A549 (cell line): ENCODE measurements at regions not wholly inside any gene's neighbourhood (a gene's known extent, or its start where the extent isn't known, plus 50 kb on each side); places are given as distances from the start of the nearest gene placed in this dataset.

Source experiments
- ATAC-seq, 2 experiments: fragments of 200-7000 bp in 1 of 2; fragments of >200 bp in 1 of 2; cut with Nextera tagmentation in 1 of 2; cut with Tn5 transposase in 1 of 2; 3 replicates each; pipeline versions ENCODE4 v1.8.0 to v1.9.1; 2018 to 2020; ENCODE audit warnings: mild to moderate bottlenecking in 1 of 2, moderate library complexity in 1 of 2
- CTCF ChIA-PET: fragments of 300-600 bp; sonication (Branson Sonifier 250); formaldehyde crosslinking; extraction: SDS; loops from one replicate; lab custom pipeline; 2021; ENCODE audit warnings: antibody characterized with exemption, inconsistent platforms; lab: Yijun Ruan, JAX
- POLR2A ChIA-PET: fragments of 350-600 bp; formaldehyde crosslinking; extraction: SDS; loops from one replicate; lab custom pipeline; 2021; ENCODE audit warnings: antibody characterized with exemption, inconsistent platforms; lab: Yijun Ruan, JAX
- DNase-seq, 2 experiments: peaks; one replicate each; pipeline versions ENCODE4 v3.0.0 to v3.0.0-alpha.2; 2011 to 2016; ENCODE audit warnings: low read depth in 1 of 2, low spot score in 1 of 2
- FAIRE-seq: peaks from 2 replicates; lab custom pipeline; 2011; peaks lifted over from hg19 to GRCh38; lab: Jason Lieb, UNC
- H3K27ac ChIP-seq, 2 experiments: fragments of >200 bp; sonication (Bioruptor Twin); formaldehyde crosslinking; 3 replicates each; pipeline ENCODE4 v1.5.1; 2016 to 2017
- H3K4me1 ChIP-seq: fragments of >200 bp; sonication (Bioruptor Twin); formaldehyde crosslinking; 3 replicates; pipeline ENCODE4 v1.6.1; 2016
- H3K4me2 ChIP-seq: fragments of >200 bp; sonication (Bioruptor Twin); formaldehyde crosslinking; 3 replicates; pipeline ENCODE4 v1.6.1; 2016
- H3K4me3 ChIP-seq: fragments of >200 bp; sonication (Bioruptor Twin); formaldehyde crosslinking; 3 replicates; pipeline ENCODE4 v1.5.1; 2016
- H3K9me3 ChIP-seq: fragments of >200 bp; sonication (Bioruptor Twin); formaldehyde crosslinking; 3 replicates; pipeline ENCODE4 v1.6.1; 2016
- BCL3 ChIP-seq: fragments of >200 bp; sonication (Bioruptor Twin); formaldehyde crosslinking; IDR thresholded peaks from 3 replicates; pipeline ENCODE4 v1.6.1; 2016
- CBX2 ChIP-seq: fragments of 200-600 bp; sonication (generic); IDR thresholded peaks from 2 replicates; pipeline ENCODE4 v1.6.1; 2016; ENCODE audit warnings: low read depth, mild to moderate bottlenecking, borderline replicate concordance
- CHD4 ChIP-seq: fragments of 200-600 bp; sonication (generic); IDR thresholded peaks from 2 replicates; pipeline ENCODE4 v1.6.1; 2016; ENCODE audit warnings: antibody characterized with exemption, mild to moderate bottlenecking, borderline replicate concordance
- FOSL2 ChIP-seq, 2 experiments: fragments of 450-650 bp in 1 of 2; fragments of >200 bp in 1 of 2; sonication (Bioruptor Twin) in 1 of 2; formaldehyde crosslinking; IDR thresholded peaks; 2 replicates each; pipeline versions ENCODE4 v1.5.0 to v1.6.1; 2016 to 2020; ENCODE audit warnings: mild to moderate bottlenecking in 1 of 2, moderate library complexity in 1 of 2
- HES2 ChIP-seq: fragments of >200 bp; sonication (Bioruptor Twin); formaldehyde crosslinking; IDR thresholded peaks from 2 replicates; pipeline ENCODE4 v1.6.1; 2016
- HMGXB4 ChIP-seq: fragments of 250-450 bp; sonication (Bioruptor Pico); IDR thresholded peaks from 2 replicates; pipeline ENCODE4 v1.5.0; 2021; ENCODE audit warnings: mild to moderate bottlenecking, moderate library complexity, borderline replicate concordance
- HOXA7 ChIP-seq: fragments of 250-450 bp; sonication (Bioruptor Pico); IDR thresholded peaks from 2 replicates; pipeline ENCODE4 v1.5.0; 2020; ENCODE audit warnings: mild to moderate bottlenecking, moderate library complexity
- JUNB ChIP-seq: fragments of >200 bp; sonication (Bioruptor Twin); formaldehyde crosslinking; IDR thresholded peaks from 2 replicates; pipeline ENCODE4 v1.6.1; 2016
- MAFK ChIP-seq: fragments of 450-650 bp; IDR thresholded peaks from 2 replicates; pipeline ENCODE4 v1.6.1; 2014; ENCODE audit not compliant: partially characterized antibody
- MAX ChIP-seq: IDR thresholded peaks from 2 replicates; pipeline ENCODE4 v1.6.1; 2012
- PBX3 ChIP-seq: IDR thresholded peaks from 2 replicates; pipeline ENCODE4 v1.6.1; 2012
- RAD21 ChIP-seq, 2 experiments: fragments of >200 bp in 1 of 2; sonication (Bioruptor Twin) in 1 of 2; formaldehyde crosslinking in 1 of 2; IDR thresholded peaks in 1 of 2; conservative IDR thresholded peaks in 1 of 2; 2 replicates in 1 of 2; 3 replicates in 1 of 2; pipeline ENCODE4 v1.6.1; 2012 to 2018; ENCODE audit warnings: inconsistent platforms in 1 of 2
- RNF2 ChIP-seq: fragments of 200-600 bp; sonication (generic); IDR thresholded peaks from 2 replicates; pipeline ENCODE4 v1.6.1; 2016; ENCODE audit warnings: low read depth, mild to moderate bottlenecking, antibody characterized with exemption, moderate library complexity, borderline replicate concordance
- SREBF2 ChIP-seq: fragments of 450-650 bp; IDR thresholded peaks from 2 replicates; pipeline ENCODE4 v1.6.1; 2014; ENCODE audit warnings: mild to moderate bottlenecking, moderate library complexity
- TFCP2L1 ChIP-seq: fragments of 250-450 bp; sonication (Bioruptor Pico); IDR thresholded peaks from 2 replicates; pipeline ENCODE4 v1.5.0; 2021; ENCODE audit warnings: mild to moderate bottlenecking
- USF2 ChIP-seq: fragments of 450-650 bp; IDR thresholded peaks from 2 replicates; pipeline ENCODE4 v1.6.1; 2014; ENCODE audit warnings: antibody characterized with exemption
- WGBS: methylation state at CpG from one replicate; pipeline ENCODE4 v1.1.6; 2017; ENCODE audit errors: missing lambda C conversion rate; 5-methylcytosine and 5-hydroxymethylcytosine counted together

GRCh38 chr20:48302149-48302548 is 516.9 kb upstream of the SULF2 start:
- Histone ChIP-seq H3K4me2 (no peak overlapping the region), H3K27ac (no peak overlapping the region), H3K4me1 (peaks cover 27% of the 10 kb centered on the region), H3K9me3 (peaks cover 4% of the 10 kb centered on the region; the same call in 1 of the 3 replicates), H3K4me3 (no peak overlapping the region)
- ChIA-PET CTCF (no interaction called here), POLR2A (no interaction called here)
- FAIRE-seq (no peak), ATAC-seq (no peak), DNase-seq (no peak)
- no peak for TF ChIP-seq CHD4
- TF ChIP-seq, all 56 proteins: peak for 0

- FAIRE-seq (no peak), ATAC-seq (no peak), DNase-seq (no peak)
- 68% methylated on average over 3 of the region's 3 CpGs for WGBS
- ChIA-PET CTCF (interaction anchor here (8.3 kb wide), 1 partner anchor 320 kb away, joined by 85 read pairs; no protein-coding TSS in a partner anchor), POLR2A (no interaction called here)
- Histone ChIP-seq H3K9me3 (peaks cover 4% of the 10 kb centered on the region; the same call in 1 of the 3 replicates), H3K4me2 (no peak overlapping the region), H3K27ac (no peak overlapping the region), H3K4me3 (no peak overlapping the region), H3K4me1 (peaks cover 29% of the 10 kb centered on the region)
- TF ChIP-seq MAFK, result no peak
- 0 out of 2 replicates have a peak, but pooled peaks have one; percentile 13 for TF ChIP-seq USF2
- no peak for TF ChIP-seq SREBF2
- TF ChIP-seq PBX3, result no peak
- no peak for TF ChIP-seq HMGXB4 (CRISPR knock-in tag)
These were observed 515.9 kb upstream of the SULF2 start for GRCh38 chr20:48301189-48301588.

- ChIA-PET CTCF (interaction anchor here (0.6 to 8.3 kb wide), 3 partner anchors 86 to 521 kb away, joined by 3 to 85 read pairs (median 5); no protein-coding TSS in a partner anchor), POLR2A (no interaction called here)
- Histone ChIP-seq H3K4me1 (peaks cover 35% of the 10 kb centered on the region), H3K4me2 (no peak overlapping the region), H3K4me3 (no peak overlapping the region), H3K9me3 (peaks cover 4% of the 10 kb centered on the region; the same call in 1 of the 3 replicates), H3K27ac (peak overlapping the region in 1 of 2 experiments; percentile 85; a peak in 2 of 6 replicates)
- ATAC-seq (no peak), FAIRE-seq (no peak), DNase-seq (no peak)
- no peak for TF ChIP-seq HOXA7 (CRISPR knock-in tag)
- no peak for TF ChIP-seq MAX
- TF ChIP-seq RNF2, result no peak
- no peak for TF ChIP-seq CBX2
- TF ChIP-seq BCL3, result no peak
- WGBS, result 91% methylated on average over 1 of the region's 1 CpG
These were observed 515.2 kb upstream of the SULF2 start for GRCh38 chr20:48300529-48300928.

- peak; percentile 65; a peak in 4 of 6 replicates for ATAC-seq
- peak overlapping the region; percentile 59 for H3K4me2 ChIP-seq
These were observed 513.7 kb upstream of the SULF2 start for GRCh38 chr20:48298851-48299484.

More at GRCh38 chr20:48298851-48299484, 513.7 kb upstream of the SULF2 start:
- 4% methylated on average over 7 of the region's 7 CpGs for WGBS
- peak; percentile 60 to 76 for DNase-seq
- no peak overlapping the region for H3K4me3 ChIP-seq
- peaks cover 51% of the 10 kb centered on the region for H3K4me1 ChIP-seq
- POLR2A ChIA-PET, result interaction anchor here (0.7 kb wide), 1 partner anchor 602 kb away, joined by 8 read pairs; no protein-coding TSS in a partner anchor
- peak overlapping the region; percentile 62 to 85 for H3K27ac ChIP-seq
- TF ChIP-seq JUNB (peak; percentile 66), HES2 (no peak), TFCP2L1 (CRISPR knock-in tag) (no peak), RAD21 (conservative IDR thresholded peaks at IDR 0.05 in 1 of 2, IDR thresholded peaks at IDR 0.05 in 1 of 2) (peak in 1 of 2 experiments; percentile 15; a peak in 1 of 5 replicates), FOSL2 (IDR thresholded peaks at IDR 0.05) (peak; percentile 46; the same call in 1 of the 2 replicates), FOSL2 (CRISPR knock-in tag; IDR thresholded peaks at IDR 0.05) (peak; percentile 75), SREBF2 (no peak)
- H3K9me3 ChIP-seq, result peaks cover 4% of the 10 kb centered on the region; the same call in 1 of the 3 replicates
- CTCF ChIA-PET, result interaction anchor here (0.9 to 8.3 kb wide), 5 partner anchors 17 to 635 kb away, joined by 3 to 85 read pairs (median 4); no protein-coding TSS in a partner anchor
- FAIRE-seq, result no peak
